PC-3 (cell line): ENCODE measurements at regions not wholly inside any gene's neighbourhood (a gene's known extent, or its start where the extent isn't known, plus 50 kb on each side); places are given as distances from the start of the nearest gene placed in this dataset.

Source experiments
- CTCF ChIP-seq: fragments of 300-600 bp; sonication (generic); conservative IDR thresholded peaks from 2 replicates; pipeline ENCODE4 v1.5.1; 2017; ENCODE audit warnings: antibody characterized with exemption, low read depth, mild to moderate bottlenecking, low read length
- EZH2phosphoT487 ChIP-seq: fragments of 300-600 bp; sonication (generic); IDR thresholded peaks from 2 replicates; pipeline ENCODE4 v1.6.1; 2018; ENCODE audit warnings: mild to moderate bottlenecking, antibody characterized with exemption, low read length, borderline replicate concordance

GRCh38 chr6:14366315-14366714, 248.7 kb downstream of the CD83 start:
- TF ChIP-seq CTCF (no peak), EZH2phosphoT487 (no peak)
